GM12864 (cell line): ENCODE measurements at regions not wholly inside any gene's neighbourhood (a gene's known extent, or its start where the extent isn't known, plus 50 kb on each side); places are given as distances from the start of the nearest gene placed in this dataset.
"Not testable (repeated sequence)": the region's sequence is repeated elsewhere in the genome, so short reads cannot be mapped to it uniquely, and the experiment has no call there.

Experiments used
- DNase-seq: peaks from one replicate; pipeline ENCODE4 v3.0.0-alpha.2; 2011; ENCODE audit warnings: low read depth
- H3K4me3 ChIP-seq: 2 replicates; pipeline ENCODE4 v1.5.1; 2011; ENCODE audit warnings: mild to moderate bottlenecking, low read depth, low read length, control low read depth
- TF ChIP-seq, protein P1 (sequence below): IDR thresholded peaks from 2 replicates; pipeline ENCODE4 v1.5.1; 2011; ENCODE audit warnings: low read depth, mild to moderate bottlenecking, moderate library complexity, low read length, control low read depth, inconsistent platforms; ENCODE audit errors: missing control alignments

DNA sequence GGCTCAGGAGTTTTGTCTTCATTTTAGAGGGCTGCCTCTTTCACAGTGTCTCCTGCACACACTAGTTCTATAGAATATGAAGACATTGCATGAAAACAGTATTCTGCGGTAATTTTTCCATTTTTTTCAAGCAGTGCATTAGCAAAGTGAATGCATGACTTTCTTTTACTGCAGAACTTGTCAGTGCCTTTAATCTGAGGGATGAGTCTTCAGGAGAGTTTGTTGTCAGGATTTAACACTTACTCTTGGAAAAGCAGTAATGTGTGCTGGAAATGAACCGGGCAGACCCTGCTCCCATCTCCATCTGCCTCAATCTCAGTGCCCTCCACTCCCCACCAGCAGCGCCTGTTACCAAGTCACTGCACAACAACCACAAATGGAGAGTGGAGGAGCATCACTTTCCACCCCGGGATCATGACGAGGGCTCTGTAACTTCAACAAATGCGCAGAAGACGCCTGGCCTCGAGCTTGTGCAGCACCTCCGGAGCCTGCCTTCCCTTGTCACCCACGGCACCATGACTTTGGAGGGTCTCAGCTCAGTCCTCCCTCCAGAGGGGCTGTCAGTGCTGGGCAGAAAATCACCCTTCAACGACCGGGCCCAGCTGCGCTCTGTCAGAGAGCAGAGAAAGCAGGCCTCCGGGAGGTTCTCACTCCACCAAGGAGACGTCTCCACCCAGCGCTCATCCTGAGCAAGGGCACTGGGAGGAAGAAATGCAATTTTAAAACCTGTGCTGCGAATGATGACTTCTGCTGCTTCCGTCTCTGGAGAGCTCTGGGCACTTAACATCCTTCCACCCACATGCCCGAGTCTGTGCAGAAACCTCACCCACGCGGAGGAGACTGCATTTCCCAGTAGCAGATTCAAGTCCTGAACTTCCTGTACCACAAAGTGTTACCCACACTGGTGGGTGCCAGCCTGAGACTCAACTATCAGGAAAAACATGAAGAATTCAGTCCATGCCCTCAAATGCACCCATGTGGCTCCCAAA is 255.7 kb downstream of the ADGRD1 start:
- TF ChIP-seq, protein P1, sequence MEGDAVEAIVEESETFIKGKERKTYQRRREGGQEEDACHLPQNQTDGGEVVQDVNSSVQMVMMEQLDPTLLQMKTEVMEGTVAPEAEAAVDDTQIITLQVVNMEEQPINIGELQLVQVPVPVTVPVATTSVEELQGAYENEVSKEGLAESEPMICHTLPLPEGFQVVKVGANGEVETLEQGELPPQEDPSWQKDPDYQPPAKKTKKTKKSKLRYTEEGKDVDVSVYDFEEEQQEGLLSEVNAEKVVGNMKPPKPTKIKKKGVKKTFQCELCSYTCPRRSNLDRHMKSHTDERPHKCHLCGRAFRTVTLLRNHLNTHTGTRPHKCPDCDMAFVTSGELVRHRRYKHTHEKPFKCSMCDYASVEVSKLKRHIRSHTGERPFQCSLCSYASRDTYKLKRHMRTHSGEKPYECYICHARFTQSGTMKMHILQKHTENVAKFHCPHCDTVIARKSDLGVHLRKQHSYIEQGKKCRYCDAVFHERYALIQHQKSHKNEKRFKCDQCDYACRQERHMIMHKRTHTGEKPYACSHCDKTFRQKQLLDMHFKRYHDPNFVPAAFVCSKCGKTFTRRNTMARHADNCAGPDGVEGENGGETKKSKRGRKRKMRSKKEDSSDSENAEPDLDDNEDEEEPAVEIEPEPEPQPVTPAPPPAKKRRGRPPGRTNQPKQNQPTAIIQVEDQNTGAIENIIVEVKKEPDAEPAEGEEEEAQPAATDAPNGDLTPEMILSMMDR, result no peak
- DNase-seq, result no peak

DNA sequence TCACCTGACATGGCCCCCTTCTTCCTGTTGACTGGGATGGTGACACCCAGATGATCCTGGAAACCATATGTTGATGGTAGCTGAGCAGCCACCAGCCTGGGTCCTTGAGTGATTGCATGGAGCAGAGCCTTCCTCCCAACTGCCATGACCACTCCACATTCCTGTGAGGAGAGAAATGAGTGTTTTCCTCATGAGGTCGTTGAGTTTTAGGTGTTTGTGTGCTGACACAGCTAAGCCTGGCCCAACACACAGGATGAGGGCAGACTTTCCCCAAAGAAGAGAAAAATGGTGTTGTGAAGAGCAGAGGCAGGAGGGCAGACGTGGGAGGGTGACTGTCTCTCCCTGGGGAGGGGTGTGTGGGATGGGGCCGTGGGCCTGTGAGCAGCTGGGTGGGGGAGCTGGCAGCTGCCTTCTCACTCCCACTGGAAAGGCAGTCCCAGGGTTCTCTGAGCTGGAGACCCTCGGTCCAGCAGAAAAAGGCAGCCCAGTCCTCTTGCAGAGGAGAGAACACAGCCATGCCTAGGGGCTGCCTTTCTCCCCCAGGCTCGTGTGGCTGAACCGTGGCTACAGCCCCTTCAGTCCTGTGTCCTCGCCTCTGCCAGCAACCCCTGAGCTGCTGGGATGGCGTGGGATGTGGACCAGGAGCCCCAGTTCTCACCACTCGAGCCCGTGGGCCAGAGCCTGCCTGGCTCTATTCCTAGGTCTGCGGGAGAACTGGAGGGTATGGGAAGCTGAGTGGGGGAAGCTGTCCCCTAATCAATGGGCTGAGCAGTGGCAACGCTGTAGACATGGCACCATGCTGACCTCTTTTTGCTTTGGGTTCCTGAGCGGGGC is 257.0 kb downstream of the ADGRD1 start:
- no peak for DNase-seq
- no peak overlapping the region for H3K4me3 ChIP-seq
- TF ChIP-seq, protein P1, result no peak

More for the DNA sequence above, 255.7 kb downstream of the ADGRD1 start:
- H3K4me3 ChIP-seq, result no peak overlapping the region

DNA sequence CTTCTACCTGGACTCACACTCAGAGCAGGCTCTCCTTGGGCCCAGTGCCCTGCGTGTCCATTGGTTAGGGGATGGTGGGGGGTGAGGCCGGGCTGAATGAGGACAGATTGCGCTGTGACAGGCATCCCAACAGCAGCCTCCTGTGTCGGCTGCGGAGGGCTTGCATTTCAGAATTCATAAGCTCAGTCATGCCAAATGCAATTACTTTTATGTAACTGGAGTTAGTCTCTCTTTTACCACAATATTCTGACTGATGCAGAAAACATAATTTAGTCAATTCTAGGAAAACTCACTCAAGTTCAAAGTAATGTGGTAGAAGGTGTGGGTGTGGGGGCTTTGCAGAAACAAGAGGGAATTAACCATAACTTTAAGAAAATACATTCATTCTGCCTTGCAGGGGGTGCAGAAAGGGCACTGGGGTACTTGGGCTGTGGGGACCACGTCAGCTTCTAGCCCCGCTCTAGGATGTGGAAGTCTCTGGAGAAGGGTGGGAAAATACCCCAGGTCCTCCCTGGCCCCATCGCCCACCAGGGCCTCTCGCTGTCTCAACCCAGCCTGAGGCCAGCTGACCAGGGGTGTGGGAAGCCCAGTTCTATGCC is 257.7 kb downstream of the ADGRD1 start:
- no peak overlapping the region for H3K4me3 ChIP-seq

DNA sequence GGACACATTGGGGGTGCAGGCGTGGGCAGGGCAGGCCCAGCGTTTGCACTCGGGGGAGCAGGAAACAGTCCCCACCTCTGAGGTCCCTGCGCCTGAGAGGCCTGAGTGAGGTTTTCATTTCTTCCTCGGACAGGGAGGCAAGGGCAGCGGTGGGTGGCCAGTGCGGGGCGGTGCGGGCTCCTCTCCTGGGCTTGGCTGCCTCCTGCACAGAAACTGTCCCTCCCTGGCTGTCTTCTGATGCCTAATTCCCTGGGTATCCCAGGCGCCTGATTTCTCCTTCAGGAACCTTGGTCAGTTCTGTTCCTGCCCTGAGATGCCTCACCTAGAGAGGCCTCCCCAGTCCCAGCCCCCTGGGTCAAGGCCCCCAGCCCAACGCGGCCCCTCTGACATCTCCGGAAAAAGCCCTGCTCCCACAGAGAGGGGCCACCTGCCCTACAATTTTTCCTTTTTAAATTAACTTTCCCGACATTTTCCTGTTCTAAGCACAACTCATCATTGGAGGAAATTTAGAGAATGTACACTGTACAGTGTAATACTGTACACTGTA is 260.3 kb downstream of the ADGRD1 start:
- no peak overlapping the region for H3K4me3 ChIP-seq
- TF ChIP-seq, protein P1, result no peak
- no peak for DNase-seq

More for the DNA sequence above, 257.7 kb downstream of the ADGRD1 start:
- no peak for DNase-seq
- TF ChIP-seq, protein P1, result no peak

DNA sequence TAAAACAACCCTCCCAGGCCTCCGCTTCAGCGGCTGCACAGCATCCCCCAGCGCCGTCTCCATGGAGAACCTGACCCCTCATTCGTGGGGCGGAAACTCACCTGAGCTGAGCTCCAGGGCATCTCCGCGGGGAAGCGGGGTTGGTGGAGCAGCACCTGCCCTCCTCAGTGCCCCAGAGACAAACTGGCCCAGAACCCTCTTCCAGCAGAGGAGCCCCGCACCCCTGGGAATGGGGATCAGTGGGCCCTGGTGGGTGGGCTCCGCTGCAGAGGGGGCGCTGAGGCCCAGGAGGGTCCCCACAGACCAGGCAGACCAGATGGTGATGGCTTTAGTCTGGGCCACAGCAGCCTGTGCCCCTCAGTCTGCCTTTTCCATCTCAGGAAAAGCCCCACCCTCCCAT is 261.2 kb downstream of the ADGRD1 start:
- DNase-seq, H3K4me3 ChIP-seq: not testable (repeated sequence)

DNA sequence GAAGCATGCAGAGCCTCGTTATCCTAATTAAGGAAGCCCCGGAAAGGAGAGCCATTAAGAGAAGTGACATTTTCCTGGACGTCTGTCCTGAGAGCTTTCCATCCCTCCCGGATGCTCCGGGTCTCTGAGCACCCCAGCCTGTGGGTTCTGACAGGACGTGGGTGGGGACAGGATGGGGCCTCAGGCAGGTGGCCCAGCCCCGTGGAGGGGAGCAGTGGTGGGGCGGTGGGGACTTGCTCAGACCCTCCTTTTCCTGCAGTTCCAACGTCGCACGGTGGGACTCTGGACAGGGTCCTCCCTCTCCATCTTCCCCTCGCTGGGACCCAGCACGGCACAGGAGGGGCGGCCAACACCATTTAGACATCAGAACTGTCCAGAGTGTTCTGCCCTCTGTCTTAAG is 262.9 kb downstream of the ADGRD1 start:
- H3K4me3 ChIP-seq, result not testable (repeated sequence)

DNA sequence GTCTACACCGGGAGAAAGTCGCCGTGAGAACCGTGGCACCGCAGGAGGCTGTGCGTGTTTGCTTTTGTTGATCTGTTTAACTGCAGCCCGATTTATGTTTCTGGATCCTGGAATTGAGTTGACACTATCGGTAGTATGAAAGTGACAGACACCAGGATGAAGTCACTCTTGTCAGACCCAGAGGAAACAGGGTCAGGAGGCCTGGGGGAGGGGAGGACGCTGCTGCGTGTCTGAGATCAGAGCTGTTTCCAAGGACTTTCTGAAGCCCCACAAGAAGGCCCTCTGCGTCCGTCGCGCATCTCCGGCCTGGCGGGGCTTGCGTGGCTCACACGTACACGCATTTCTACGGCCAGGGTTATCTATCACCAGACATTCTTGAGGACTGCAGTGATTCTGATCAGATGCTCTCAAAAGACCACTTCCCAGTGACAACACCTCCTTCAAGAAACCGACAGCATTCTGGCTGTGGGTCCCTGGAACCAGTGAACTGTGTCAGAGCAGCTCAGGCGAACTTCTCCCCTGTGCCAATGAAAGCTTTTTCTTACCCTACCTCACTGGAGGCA is 263.4 kb downstream of the ADGRD1 start:
- H3K4me3 ChIP-seq, result no peak overlapping the region
- TF ChIP-seq, protein P1, result no peak
- no peak for DNase-seq

More for the DNA sequence above, 262.9 kb downstream of the ADGRD1 start:
- DNase-seq, result not testable (repeated sequence)
